GM10248 (cell line): ENCODE measurements at regions not wholly inside any gene's neighbourhood (a gene's known extent, or its start where the extent isn't known, plus 50 kb on each side); places are given as distances from the start of the nearest gene placed in this dataset.

Experiments
- CTCF ChIA-PET: fragments of 300-600 bp; sonication (Branson Sonifier 250); formaldehyde crosslinking; extraction: SDS; loops from one replicate; lab custom pipeline; 2021; ENCODE audit warnings: antibody characterized with exemption; lab: Yijun Ruan, JAX
- POLR2A ChIA-PET: fragments of 350-650 bp; sonication (Branson Sonifier 250); formaldehyde crosslinking; extraction: SDS; loops from one replicate; lab custom pipeline; 2020; ENCODE audit warnings: antibody characterized with exemption; lab: Yijun Ruan, JAX
- DNase-seq: peaks from one replicate; pipeline ENCODE4 v3.0.0; 2012; ENCODE audit errors: extremely low spot score
- CTCF ChIP-seq: IDR thresholded peaks from 2 replicates; pipeline ENCODE4 v1.5.1; 2012; ENCODE audit warnings: mild to moderate bottlenecking, low read depth; ENCODE audit errors: extremely low read depth, missing control alignments, control extremely low read depth

GRCh38 chr11:11083441-11083840 lies 225.6 kb upstream of the ZBED5 start:
- POLR2A ChIA-PET: no interaction called here
- no peak for DNase-seq
- CTCF ChIA-PET: no interaction called here

GRCh38 chr11:11082646-11083045 lies 224.8 kb upstream of the ZBED5 start:
- CTCF ChIA-PET: interaction anchor here (0.9 to 2.1 kb wide), 3 partner anchors 12 to 46 kb away, joined by 3 to 5 read pairs (median 4); no protein-coding TSS in a partner anchor
- POLR2A ChIA-PET: no interaction called here
- no peak for DNase-seq
- no peak for TF ChIP-seq CTCF

More at GRCh38 chr11:11083441-11083840, 225.6 kb upstream of the ZBED5 start:
- no peak for TF ChIP-seq CTCF

GRCh38 chr11:11081776-11082175 lies 223.9 kb upstream of the ZBED5 start:
- ChIA-PET CTCF (interaction anchor here (1.3 to 2.1 kb wide), 3 partner anchors 12 to 44 kb away, joined by 3 to 5 read pairs (median 4); no protein-coding TSS in a partner anchor), POLR2A (no interaction called here)
- no peak for DNase-seq
- no peak for TF ChIP-seq CTCF

GRCh38 chr11:11081288-11081687 lies 223.4 kb upstream of the ZBED5 start:
- ChIA-PET POLR2A (no interaction called here), CTCF (interaction anchor here (1.3 to 2.1 kb wide), 3 partner anchors 11 to 44 kb away, joined by 3 to 5 read pairs (median 4); no protein-coding TSS in a partner anchor)
- TF ChIP-seq CTCF: no peak
- DNase-seq: no peak

GRCh38 chr11:11078344-11079086 lies 220.7 kb upstream of the ZBED5 start:
- ChIA-PET POLR2A (no interaction called here), CTCF (interaction anchor here (1.1 kb wide), 1 partner anchor 51 kb away, joined by 3 read pairs; no protein-coding TSS in a partner anchor)
- no peak for DNase-seq
- TF ChIP-seq CTCF: no peak

- POLR2A ChIA-PET: no interaction called here
- no peak for TF ChIP-seq CTCF
- CTCF ChIA-PET: interaction anchor here (1.1 kb wide), 1 partner anchor 50 kb away, joined by 3 read pairs; no protein-coding TSS in a partner anchor
- no peak for DNase-seq
Measured at GRCh38 chr11:11077898-11078297, 220.0 kb upstream of the ZBED5 start.
